ENCODE measurements at regions not wholly inside any gene's neighbourhood (a gene's known extent, or its start where the extent isn't known, plus 50 kb on each side); places are given as distances from the start of the nearest gene placed in this dataset.
"Not testable (repeated sequence)": the region's sequence is repeated elsewhere in the genome, so short reads cannot be mapped to it uniquely, and the experiment has no call there.

- Histone ChIP-seq H3K4me3 (ENCODE audit: low read depth in 2 of 2, low read length in 1 of 2) (no peak overlapping the region), H3K4me1 (ENCODE audit: control insufficient read depth in 1 of 2, insufficient read depth in 2 of 2, low read depth in 1 of 2, low read length in 1 of 2) (no peaks in the 10 kb centered on the region), H3K9me3 (no peaks in the 10 kb centered on the region), H3K27me3 (ENCODE audit: insufficient read depth) (no peaks in the 10 kb centered on the region), H3K36me3 (replicated peaks in 1 of 2; ENCODE audit: control insufficient read depth in 1 of 2, insufficient read depth in 2 of 2, low read length in 1 of 2) (no peaks in the 10 kb centered on the region), H3K79me2 (ENCODE audit: insufficient read depth) (no peaks in the 10 kb centered on the region), H3K9me2 (no peaks in the 10 kb centered on the region), H3F3A (replicated peaks; ENCODE audit: insufficient read depth) (no peaks in the 10 kb centered on the region), H4K20me1 (ENCODE audit: insufficient read depth) (no peaks in the 10 kb centered on the region), H3K9ac (no peak overlapping the region), H3K4me2 (no peak overlapping the region), H3K27ac (ENCODE audit: low read depth in 2 of 2, low read length in 1 of 2) (no peak overlapping the region), H2AFZ (ENCODE audit: low read depth) (peak overlapping the region; percentile 22; the same call in 1 of the 2 replicates)
- TF ChIP-seq REST (IDR thresholded peaks at IDR 0.05; ENCODE audit: low read depth, low read length), result no peak
- no peak for TF ChIP-seq TEAD4 (IDR thresholded peaks at IDR 0.05; ENCODE audit: borderline replicate concordance, insufficient read depth)
- TF ChIP-seq NFIC (IDR thresholded peaks at IDR 0.05; ENCODE audit: borderline replicate concordance), result no peak
- no peak for TF ChIP-seq EZH2phosphoT487 (IDR thresholded peaks at IDR 0.05; ENCODE audit: borderline replicate concordance, low read depth)
- no peak for TF ChIP-seq FOXJ3 (CRISPR knock-in tag; IDR thresholded peaks at IDR 0.05)
- ChIA-PET POLR2A (no interaction called here), CTCF (no interaction called here)
- no peak for DNase-seq
- WGBS (ENCODE audit: low lambda C conversion rate), result 72% methylated on average over 7 of the region's 7 CpGs
Measured at GRCh38 chr14:89690139-89690538, 264.4 kb downstream of the EFCAB11 start.

- H3K27ac ChIP-seq (ENCODE audit: low read depth in 2 of 2, low read length in 1 of 2); POLR2A ChIA-PET; H3K4me1 ChIP-seq (ENCODE audit: control insufficient read depth in 1 of 2, insufficient read depth in 2 of 2, low read depth in 1 of 2, low read length in 1 of 2); H3K9ac ChIP-seq; H3K36me3 ChIP-seq (replicated peaks in 1 of 2; ENCODE audit: control insufficient read depth in 1 of 2, insufficient read depth in 2 of 2, low read length in 1 of 2); CTCF ChIA-PET; H3K79me2 ChIP-seq (ENCODE audit: insufficient read depth); H3F3A ChIP-seq (replicated peaks; ENCODE audit: insufficient read depth); H3K9me3 ChIP-seq; H3K4me2 ChIP-seq; H3K4me3 ChIP-seq (ENCODE audit: low read depth in 2 of 2, low read length in 1 of 2); H3K9me2 ChIP-seq; DNase-seq; H3K27me3 ChIP-seq (ENCODE audit: insufficient read depth); H4K20me1 ChIP-seq (ENCODE audit: insufficient read depth): not testable (repeated sequence)
- WGBS (ENCODE audit: low lambda C conversion rate), result 68% methylated on average over 7 of the region's 7 CpGs
- peak overlapping the region; percentile 22; the same call in 1 of the 2 replicates for H2AFZ ChIP-seq (ENCODE audit: low read depth)
Measured at GRCh38 chr14:89689711-89690110, 264.8 kb downstream of the EFCAB11 start.

GRCh38 chr14:89688507-89689211, 265.9 kb downstream of the EFCAB11 start:
- Histone ChIP-seq H4K20me1 (ENCODE audit: insufficient read depth) (no peaks in the 10 kb centered on the region), H3K27ac (ENCODE audit: low read depth in 2 of 2, low read length in 1 of 2) (no peak overlapping the region), H3K79me2 (ENCODE audit: insufficient read depth) (no peaks in the 10 kb centered on the region), H3K27me3 (ENCODE audit: insufficient read depth) (no peaks in the 10 kb centered on the region), H3F3A (replicated peaks; ENCODE audit: insufficient read depth) (no peaks in the 10 kb centered on the region), H2AFZ (ENCODE audit: low read depth) (no peak overlapping the region), H3K4me3 (ENCODE audit: low read depth in 2 of 2, low read length in 1 of 2) (no peak overlapping the region), H3K9me3 (no peaks in the 10 kb centered on the region), H3K36me3 (replicated peaks in 1 of 2; ENCODE audit: control insufficient read depth in 1 of 2, insufficient read depth in 2 of 2, low read length in 1 of 2) (no peaks in the 10 kb centered on the region), H3K9me2 (no peaks in the 10 kb centered on the region), H3K4me2 (no peak overlapping the region), H3K9ac (no peak overlapping the region), H3K4me1 (ENCODE audit: control insufficient read depth in 1 of 2, insufficient read depth in 2 of 2, low read depth in 1 of 2, low read length in 1 of 2) (no peaks in the 10 kb centered on the region)
- ChIA-PET POLR2A (no interaction called here), CTCF (no interaction called here)
- WGBS (ENCODE audit: low lambda C conversion rate), result 36% methylated on average over 6 of the region's 6 CpGs
- DNase-seq, result no peak
- TF ChIP-seq RCOR1 (IDR thresholded peaks at IDR 0.05; ENCODE audit: low read length) (no peak), POLR2AphosphoS5 (IDR thresholded peaks at IDR 0.05; ENCODE audit: low read depth, low read length) (no peak), TCF12 (IDR thresholded peaks at IDR 0.05) (no peak), EP300 (IDR thresholded peaks at IDR 0.05; ENCODE audit: borderline replicate concordance in 1 of 2, low read depth in 1 of 2, low read length in 1 of 2) (no peak), USF2 (IDR thresholded peaks at IDR 0.05; ENCODE audit: borderline replicate concordance, low read depth, low read length) (no peak), TEAD4 (IDR thresholded peaks at IDR 0.05; ENCODE audit: borderline replicate concordance, insufficient read depth) (no peak), USF1 (IDR thresholded peaks at IDR 0.05; ENCODE audit: borderline replicate concordance, low read depth) (no peak), NFIC (IDR thresholded peaks at IDR 0.05; ENCODE audit: borderline replicate concordance) (no peak), RAD21 (IDR thresholded peaks at IDR 0.05; ENCODE audit: low read length) (no peak), GABPA (IDR thresholded peaks at IDR 0.05; ENCODE audit: low read depth) (no peak), NRF1 (IDR thresholded peaks at IDR 0.05; ENCODE audit: low read depth, low read length) (no peak)
